Activated gamma-delta T cell treated with anti-CD3 and anti-CD28 coated beads, Interleukin-2, amount 50 U/mL, for 16 hours (primary cell): ENCODE measurements at regions not wholly inside any gene's neighbourhood (a gene's known extent, or its start where the extent isn't known, plus 50 kb on each side); places are given as distances from the start of the nearest gene placed in this dataset.

ENCODE experiments used
- DNase-seq: peaks from one replicate; pipeline ENCODE4 v3.0.0-alpha.2; 2020; ENCODE audit warnings: low read depth

- no peak for DNase-seq
Observed at GRCh38 chrX:149992918-149993317, 54.6 kb upstream of the EOLA2 start.

GRCh38 chrX:149993989-149994388, 55.7 kb upstream of the EOLA2 start:
- DNase-seq = no peak

- no peak for DNase-seq
Observed at GRCh38 chrX:149996515-149996914, 58.2 kb upstream of the EOLA2 start.

GRCh38 chrX:150005027-150005426, 66.7 kb upstream of the EOLA2 start:
- DNase-seq = no peak

- no peak for DNase-seq
Observed at GRCh38 chrX:150007356-150007755, 69.1 kb upstream of the EOLA2 start.

GRCh38 chrX:150012647-150013381, 74.5 kb upstream of the EOLA2 start:
- no peak for DNase-seq

- no peak for DNase-seq
Observed at GRCh38 chrX:150014525-150014924, 76.2 kb upstream of the EOLA2 start.

- DNase-seq = no peak
Observed at GRCh38 chrX:150017868-150018267, 79.6 kb upstream of the EOLA2 start.

GRCh38 chrX:150018931-150019361, 80.7 kb upstream of the EOLA2 start:
- DNase-seq = no peak

- DNase-seq = no peak
Observed at GRCh38 chrX:150028692-150029091, 90.4 kb upstream of the EOLA2 start.

GRCh38 chrX:150032742-150033141, 94.5 kb upstream of the EOLA2 start:
- no peak for DNase-seq

GRCh38 chrX:150034788-150035187, 96.5 kb upstream of the EOLA2 start:
- no peak for DNase-seq

- no peak for DNase-seq
Observed at GRCh38 chrX:150035531-150035930, 97.2 kb upstream of the EOLA2 start.

- no peak for DNase-seq
Observed at GRCh38 chrX:150036181-150036580, 97.9 kb upstream of the EOLA2 start.

- no peak for DNase-seq
Observed at GRCh38 chrX:150036641-150037040, 98.3 kb upstream of the EOLA2 start.

GRCh38 chrX:150037041-150037440, 98.8 kb upstream of the EOLA2 start:
- DNase-seq = no peak

- no peak for DNase-seq
Observed at GRCh38 chrX:150038315-150038714, 100.0 kb upstream of the EOLA2 start.

GRCh38 chrX:150038986-150039599, 100.8 kb upstream of the EOLA2 start:
- DNase-seq = no peak

- no peak for DNase-seq
Observed at GRCh38 chrX:150041208-150041607, 102.9 kb upstream of the EOLA2 start.

- DNase-seq = no peak
Observed at GRCh38 chrX:150044556-150044955, 106.3 kb upstream of the EOLA2 start.

GRCh38 chrX:150047818-150048217, 109.5 kb upstream of the EOLA2 start:
- no peak for DNase-seq

- DNase-seq = no peak
Observed at GRCh38 chrX:150049647-150050046, 111.4 kb upstream of the EOLA2 start.

- DNase-seq = no peak
Observed at GRCh38 chrX:150050387-150050786, 112.1 kb upstream of the EOLA2 start.

- no peak for DNase-seq
Observed at GRCh38 chrX:150051096-150051495, 112.8 kb upstream of the EOLA2 start.
